ENCODE measurements at regions not wholly inside any gene's neighbourhood (a gene's known extent, or its start where the extent isn't known, plus 50 kb on each side); places are given as distances from the start of the nearest gene placed in this dataset.

DNA sequence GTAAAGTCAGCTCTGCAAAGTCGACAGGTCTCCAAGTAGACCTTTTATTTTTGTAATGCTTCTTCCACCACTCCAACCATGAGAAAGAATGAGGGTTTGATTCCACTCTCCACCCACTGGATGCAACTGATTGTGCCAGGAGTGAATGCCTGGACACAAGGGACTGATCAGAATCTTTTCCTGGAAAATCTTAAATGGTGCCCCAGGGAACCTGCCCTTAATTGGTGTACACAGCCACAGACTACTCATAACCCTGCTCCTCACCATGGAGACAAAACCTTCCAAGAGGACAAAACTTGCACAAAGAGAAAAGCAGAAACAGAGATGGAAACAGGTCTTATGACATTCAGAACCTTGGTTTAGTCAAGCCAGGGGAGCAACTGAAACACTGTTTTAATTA, 208.6 kb upstream of the BRINP1 start:
- no peaks in the 10 kb centered on the region for H3K27me3 ChIP-seq (ENCODE audit: control insufficient read depth in 4 of 4, insufficient read depth in 4 of 4, low read length in 3 of 4)
- WGBS = 75% methylated on average over 1 of the region's 1 CpG
- no peak overlapping the region for H3K9ac ChIP-seq (ENCODE audit: low read depth in 1 of 2, low read length in 2 of 2)
- DNase-seq (ENCODE audit: low spot score) = no peak
- TF ChIP-seq HNF4A (conservative IDR thresholded peaks at IDR 0.05) = no peak
- TF ChIP-seq, protein P1, sequence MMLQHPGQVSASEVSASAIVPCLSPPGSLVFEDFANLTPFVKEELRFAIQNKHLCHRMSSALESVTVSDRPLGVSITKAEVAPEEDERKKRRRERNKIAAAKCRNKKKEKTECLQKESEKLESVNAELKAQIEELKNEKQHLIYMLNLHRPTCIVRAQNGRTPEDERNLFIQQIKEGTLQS (IDR thresholded peaks at IDR 0.05) = no peak
- TF ChIP-seq NR2F2 (IDR thresholded peaks at IDR 0.05) = no peak
- no peak for TF ChIP-seq EGR1 (IDR thresholded peaks at IDR 0.05; ENCODE audit: low read depth in 2 of 2)
- no peak for TF ChIP-seq CTCF (IDR thresholded peaks at IDR 0.05; ENCODE audit: low read depth, low read length, missing input control)
- no peak for TF ChIP-seq YY1 (IDR thresholded peaks at IDR 0.05)
- TF ChIP-seq, protein P2, sequence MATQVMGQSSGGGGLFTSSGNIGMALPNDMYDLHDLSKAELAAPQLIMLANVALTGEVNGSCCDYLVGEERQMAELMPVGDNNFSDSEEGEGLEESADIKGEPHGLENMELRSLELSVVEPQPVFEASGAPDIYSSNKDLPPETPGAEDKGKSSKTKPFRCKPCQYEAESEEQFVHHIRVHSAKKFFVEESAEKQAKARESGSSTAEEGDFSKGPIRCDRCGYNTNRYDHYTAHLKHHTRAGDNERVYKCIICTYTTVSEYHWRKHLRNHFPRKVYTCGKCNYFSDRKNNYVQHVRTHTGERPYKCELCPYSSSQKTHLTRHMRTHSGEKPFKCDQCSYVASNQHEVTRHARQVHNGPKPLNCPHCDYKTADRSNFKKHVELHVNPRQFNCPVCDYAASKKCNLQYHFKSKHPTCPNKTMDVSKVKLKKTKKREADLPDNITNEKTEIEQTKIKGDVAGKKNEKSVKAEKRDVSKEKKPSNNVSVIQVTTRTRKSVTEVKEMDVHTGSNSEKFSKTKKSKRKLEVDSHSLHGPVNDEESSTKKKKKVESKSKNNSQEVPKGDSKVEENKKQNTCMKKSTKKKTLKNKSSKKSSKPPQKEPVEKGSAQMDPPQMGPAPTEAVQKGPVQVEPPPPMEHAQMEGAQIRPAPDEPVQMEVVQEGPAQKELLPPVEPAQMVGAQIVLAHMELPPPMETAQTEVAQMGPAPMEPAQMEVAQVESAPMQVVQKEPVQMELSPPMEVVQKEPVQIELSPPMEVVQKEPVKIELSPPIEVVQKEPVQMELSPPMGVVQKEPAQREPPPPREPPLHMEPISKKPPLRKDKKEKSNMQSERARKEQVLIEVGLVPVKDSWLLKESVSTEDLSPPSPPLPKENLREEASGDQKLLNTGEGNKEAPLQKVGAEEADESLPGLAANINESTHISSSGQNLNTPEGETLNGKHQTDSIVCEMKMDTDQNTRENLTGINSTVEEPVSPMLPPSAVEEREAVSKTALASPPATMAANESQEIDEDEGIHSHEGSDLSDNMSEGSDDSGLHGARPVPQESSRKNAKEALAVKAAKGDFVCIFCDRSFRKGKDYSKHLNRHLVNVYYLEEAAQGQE (IDR thresholded peaks at IDR 0.05) = no peak
- no peak for TF ChIP-seq TAF1 (conservative IDR thresholded peaks at IDR 0.05)
- TF ChIP-seq, protein P3, sequence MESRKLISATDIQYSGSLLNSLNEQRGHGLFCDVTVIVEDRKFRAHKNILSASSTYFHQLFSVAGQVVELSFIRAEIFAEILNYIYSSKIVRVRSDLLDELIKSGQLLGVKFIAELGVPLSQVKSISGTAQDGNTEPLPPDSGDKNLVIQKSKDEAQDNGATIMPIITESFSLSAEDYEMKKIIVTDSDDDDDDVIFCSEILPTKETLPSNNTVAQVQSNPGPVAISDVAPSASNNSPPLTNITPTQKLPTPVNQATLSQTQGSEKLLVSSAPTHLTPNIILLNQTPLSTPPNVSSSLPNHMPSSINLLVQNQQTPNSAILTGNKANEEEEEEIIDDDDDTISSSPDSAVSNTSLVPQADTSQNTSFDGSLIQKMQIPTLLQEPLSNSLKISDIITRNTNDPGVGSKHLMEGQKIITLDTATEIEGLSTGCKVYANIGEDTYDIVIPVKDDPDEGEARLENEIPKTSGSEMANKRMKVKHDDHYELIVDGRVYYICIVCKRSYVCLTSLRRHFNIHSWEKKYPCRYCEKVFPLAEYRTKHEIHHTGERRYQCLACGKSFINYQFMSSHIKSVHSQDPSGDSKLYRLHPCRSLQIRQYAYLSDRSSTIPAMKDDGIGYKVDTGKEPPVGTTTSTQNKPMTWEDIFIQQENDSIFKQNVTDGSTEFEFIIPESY (IDR thresholded peaks at IDR 0.05) = no peak
- no peak for TF ChIP-seq HNF4G (IDR thresholded peaks at IDR 0.05)
- no peak for TF ChIP-seq FOXA1 (IDR thresholded peaks at IDR 0.05)
- TF ChIP-seq SP1 (IDR thresholded peaks at IDR 0.05) = no peak
- TF ChIP-seq JUND (IDR thresholded peaks at IDR 0.05) = no peak
- TF ChIP-seq GABPA (IDR thresholded peaks at IDR 0.05 in 1 of 2, conservative IDR thresholded peaks at IDR 0.05 in 1 of 2) = no peak
- TF ChIP-seq RAD21 (IDR thresholded peaks at IDR 0.05) = no peak
- TF ChIP-seq FOXA2 (IDR thresholded peaks at IDR 0.05) = no peak
- TF ChIP-seq, protein P4, sequence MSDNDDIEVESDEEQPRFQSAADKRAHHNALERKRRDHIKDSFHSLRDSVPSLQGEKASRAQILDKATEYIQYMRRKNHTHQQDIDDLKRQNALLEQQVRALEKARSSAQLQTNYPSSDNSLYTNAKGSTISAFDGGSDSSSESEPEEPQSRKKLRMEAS (IDR thresholded peaks at IDR 0.05) = no peak
- TF ChIP-seq RXRA (IDR thresholded peaks at IDR 0.05) = no peak
- no peaks in the 10 kb centered on the region for H3K4me1 ChIP-seq (ENCODE audit: control insufficient read depth in 4 of 4, insufficient read depth in 4 of 4, low read length in 3 of 4)
- no peaks in the 10 kb centered on the region for H3K9me3 ChIP-seq (ENCODE audit: control insufficient read depth in 4 of 4, low read length in 3 of 4)
- no peak overlapping the region for H3K27ac ChIP-seq (ENCODE audit: low read depth in 1 of 2, low read length in 2 of 2)
- no peak overlapping the region for H3K4me3 ChIP-seq (ENCODE audit: low read depth in 1 of 3, low read length in 3 of 3)
- H3K36me3 ChIP-seq (ENCODE audit: control insufficient read depth in 4 of 4, insufficient read depth in 3 of 4, low read depth in 1 of 4, low read length in 3 of 4) = no peaks in the 10 kb centered on the region

Data from liver (tissue), 8 donors.